GM12878 (cell line): ENCODE measurements at regions not wholly inside any gene's neighbourhood (a gene's known extent, or its start where the extent isn't known, plus 50 kb on each side); places are given as distances from the start of the nearest gene placed in this dataset.

Experiments
- ATAC-seq: fragments of 200-7000 bp; cut with Tn5 transposase; 3 replicates; pipeline ENCODE4 v1.9.1; 2020; ENCODE audit warnings: mild to moderate bottlenecking, moderate library complexity
- BruUV-seq: library from RNA; stranded (reverse); fragments of 400-500 nt; replicated peaks from 2 replicates; lab custom pipeline; 2021; lab: Mats Ljungman, UMichigan
- CTCF ChIA-PET: fragments of 300-600 bp; sonication (Branson Sonifier 250); formaldehyde crosslinking; extraction: SDS; loops from one replicate; lab custom pipeline; 2021; ENCODE audit warnings: inconsistent platforms; lab: Yijun Ruan, JAX
- POLR2A ChIA-PET: fragments of 350-600 bp; formaldehyde crosslinking; extraction: SDS; loops from one replicate; lab custom pipeline; 2021; ENCODE audit warnings: inconsistent platforms; lab: Charles Lee
- RAD21 ChIA-PET: fragments of 300-600 bp; sonication (Branson Sonifier 250); formaldehyde crosslinking; loops from one replicate; lab custom pipeline; 2023; ENCODE audit warnings: antibody characterized with exemption; ENCODE audit not compliant: unreplicated experiment; lab: Charles Lee
- SMC1A ChIA-PET: fragments of 300-600 bp; sonication (Branson Sonifier 250); formaldehyde crosslinking; loops from one replicate; lab custom pipeline; 2023; ENCODE audit not compliant: unreplicated experiment, uncharacterized antibody; lab: Charles Lee
- DNase-seq: peaks from one replicate; pipeline ENCODE4 v3.0.0-alpha.2; 2011; ENCODE audit warnings: low read depth, low spot score
- FAIRE-seq: peaks from 3 replicates; lab custom pipeline; 2011; peaks lifted over from hg19 to GRCh38; lab: Jason Lieb, UNC
- H2AFZ ChIP-seq: 2 replicates; pipeline ENCODE4 v1.6.0; 2011; ENCODE audit warnings: low read depth, low read length, control low read depth; ENCODE audit not compliant: control insufficient read depth
- H3K27ac ChIP-seq: 2 replicates; pipeline ENCODE4 v1.5.1; 2011; ENCODE audit warnings: control low read depth; ENCODE audit not compliant: control insufficient read depth, insufficient read depth
- H3K27me3 ChIP-seq, 2 experiments: replicated peaks in 1 of 2; 2 replicates each; pipeline versions ENCODE4 v1.6.0 to v1.6.1; 2011; ENCODE audit warnings: low read length in 1 of 2; ENCODE audit not compliant: control insufficient read depth in 2 of 2, insufficient read depth in 2 of 2
- H3K36me3 ChIP-seq, 2 experiments: 2 replicates each; pipeline ENCODE4 v1.5.1; 2011; ENCODE audit warnings: low read length in 1 of 2; ENCODE audit not compliant: control insufficient read depth in 2 of 2, insufficient read depth in 2 of 2
- H3K4me1 ChIP-seq: 2 replicates; pipeline ENCODE4 v1.6.1; 2011; ENCODE audit warnings: mild to moderate bottlenecking, low read length, moderate library complexity, mixed read lengths; ENCODE audit not compliant: control insufficient read depth, insufficient read depth
- H3K4me2 ChIP-seq: 2 replicates; pipeline ENCODE4 v1.6.0; 2011; ENCODE audit warnings: control low read depth; ENCODE audit not compliant: control insufficient read depth, insufficient read depth
- H3K4me3 ChIP-seq: fragments of 200-600 bp; sonication (generic); 2 replicates; pipeline ENCODE4 v1.5.1; 2016
- H3K79me2 ChIP-seq: 2 replicates; pipeline ENCODE4 v1.6.0; 2011; ENCODE audit warnings: low read length; ENCODE audit not compliant: control insufficient read depth, insufficient read depth
- H3K9ac ChIP-seq: 2 replicates; pipeline ENCODE4 v1.8.0; 2011; ENCODE audit warnings: low read length, control low read depth, mixed read lengths; ENCODE audit not compliant: control insufficient read depth, insufficient read depth
- H3K9me3 ChIP-seq: replicated peaks from 3 replicates; pipeline ENCODE4 v1.5.1; 2011; ENCODE audit warnings: mild to moderate bottlenecking, low read length; ENCODE audit not compliant: control insufficient read depth, insufficient read depth
- H4K20me1 ChIP-seq: 2 replicates; pipeline ENCODE4 v1.6.0; 2011; ENCODE audit not compliant: control insufficient read depth, insufficient read depth
- ASH2L ChIP-seq: fragments of 300-600, 200-600 bp; sonication (generic); IDR thresholded peaks from 2 replicates; pipeline ENCODE4 v1.6.1; 2017; ENCODE audit warnings: low read depth, mild to moderate bottlenecking, borderline replicate concordance
- ATF2 ChIP-seq: IDR thresholded peaks from 2 replicates; pipeline ENCODE4 v1.6.1; 2012; ENCODE audit warnings: low read length, inconsistent platforms
- DPF2 ChIP-seq: fragments of 450-650 bp; IDR thresholded peaks from 2 replicates; pipeline ENCODE4 v1.6.1; 2017; ENCODE audit warnings: mild to moderate bottlenecking
- FOXM1 ChIP-seq: IDR thresholded peaks from 2 replicates; pipeline ENCODE4 v1.6.1; 2012; ENCODE audit warnings: low read depth, mild to moderate bottlenecking, inconsistent platforms, low read length, moderate library complexity
- HDAC2 ChIP-seq: fragments of 200-600 bp; sonication (generic); IDR thresholded peaks from 2 replicates; pipeline ENCODE4 v1.6.1; 2017
- JUNB ChIP-seq: IDR thresholded peaks from 2 replicates; pipeline ENCODE4 v1.6.1; 2016; ENCODE audit warnings: antibody characterized with exemption, mild to moderate bottlenecking
- MXI1 ChIP-seq: fragments of 150-350 bp; IDR thresholded peaks from 2 replicates; pipeline ENCODE4 v1.6.1; 2011; ENCODE audit warnings: low read depth, mild to moderate bottlenecking, inconsistent platforms, low read length, improper control_type of control experiment
- NFIC ChIP-seq: IDR thresholded peaks from 2 replicates; pipeline ENCODE4 v1.6.1; 2012; ENCODE audit warnings: low read depth, mild to moderate bottlenecking, inconsistent platforms, low read length, moderate library complexity
- NFYB ChIP-seq: IDR thresholded peaks from 2 replicates; pipeline ENCODE4 v1.6.1; 2011; ENCODE audit warnings: low read depth, mild to moderate bottlenecking, low read length, improper control_type of control experiment, moderate library complexity; ENCODE audit not compliant: insufficient read depth
- NKRF ChIP-seq: fragments of 450-650 bp; conservative IDR thresholded peaks from 2 replicates; pipeline ENCODE4 v1.6.1; 2017; ENCODE audit warnings: mild to moderate bottlenecking, moderate library complexity
- REST ChIP-seq: IDR thresholded peaks from 2 replicates; pipeline ENCODE4 v1.6.1; 2012; ENCODE audit warnings: mild to moderate bottlenecking, low read depth, low read length
- SIX5 ChIP-seq: IDR thresholded peaks from 2 replicates; pipeline ENCODE4 v1.6.1; 2011; ENCODE audit warnings: mild to moderate bottlenecking, low read depth, low read length, moderate library complexity; ENCODE audit not compliant: severe bottlenecking
- SRF ChIP-seq, 2 experiments: IDR thresholded peaks; 2 replicates each; pipeline ENCODE4 v1.6.1; 2011; ENCODE audit warnings: low read depth in 2 of 2, low read length in 2 of 2, mild to moderate bottlenecking in 1 of 2, moderate library complexity in 1 of 2
- TCF12 ChIP-seq: IDR thresholded peaks from 2 replicates; pipeline ENCODE4 v1.6.1; 2011; ENCODE audit warnings: low read depth, mild to moderate bottlenecking, low read length
- ZNF274 ChIP-seq: IDR thresholded peaks from one replicate; pipeline ENCODE4 v1.8.0; 2011; ENCODE audit not compliant: insufficient read length, insufficient read depth
- WGBS: methylation state at CpG from one replicate; pipeline ENCODE4 v1.1.6; 2016; ENCODE audit warnings: low lambda C conversion rate; ENCODE audit not compliant: insufficient replicate concordance, insufficient coverage; ENCODE audit errors: missing lambda C conversion rate; 5-methylcytosine and 5-hydroxymethylcytosine counted together
- in situ Hi-C: fragments of 300-500 bp; cut with MboI; formaldehyde crosslinking; loops from 9 replicates; pipeline ENCODE4 v1.14.3; 2018; ENCODE audit warnings: mixed read lengths
- intact Hi-C: fragments of 100-400 bp; cut with micrococcal nuclease; formaldehyde crosslinking; loops from one replicate; pipeline ENCODE4 v1.14.2; 2022; ENCODE audit not compliant: unreplicated experiment

- ChIA-PET SMC1A (no interaction called here), RAD21 (no interaction called here), POLR2A (no interaction called here)
- intact Hi-C loops (no loop called here), in situ Hi-C loops (no loop called here)
- Histone ChIP-seq H3K4me3 (no peak overlapping the region), H3K27ac (no peak overlapping the region), H3K9ac (no peak overlapping the region), H3K36me3 (no peaks in the 10 kb centered on the region), H3K4me2 (no peak overlapping the region), H3K27me3 (no peaks in the 10 kb centered on the region), H2AFZ (no peak overlapping the region), H4K20me1 (no peaks in the 10 kb centered on the region), H3K79me2 (no peaks in the 10 kb centered on the region)
- no peak for DNase-seq
- WGBS: 85% methylated on average over 7 of the region's 7 CpGs
- no TSS peak for BruUV-seq
- FAIRE-seq: no peak
- TF ChIP-seq SRF (IDR thresholded peaks at IDR 0.05; ENCODE audit: low read depth in 2 of 2, low read length in 2 of 2) (no peak), NFIC (no peak), ATF2 (no peak), ASH2L (no peak), FOXM1 (no peak), TCF12 (no peak), REST (no peak), JUNB (no peak), NKRF (no peak), MXI1 (no peak), NFYB (no peak), DPF2 (no peak), HDAC2 (no peak), ZNF274 (no peak), SIX5 (no peak)
- TF ChIP-seq, all 136 proteins: peak for 0
- peaks cover 6% of the 10 kb centered on the region for H3K4me1 ChIP-seq
- CTCF ChIA-PET: interaction anchor here (2.2 kb wide), 1 partner anchor 12 kb away, joined by 5 read pairs; no protein-coding TSS in a partner anchor
- ATAC-seq: no peak
- no peaks in the 10 kb centered on the region for H3K9me3 ChIP-seq
These were observed 82.5 kb upstream of the CPEB2 start for GRCh38 chr4:14919785-14920184.
